Glutamatergic neuron (in vitro differentiated cells): ENCODE measurements at regions not wholly inside any gene's neighbourhood (a gene's known extent, or its start where the extent isn't known, plus 50 kb on each side); places are given as distances from the start of the nearest gene placed in this dataset.

Experiments
- DNase-seq: peaks from one replicate; pipeline ENCODE4 v3.0.0; 2022
- H3K27ac Mint-ChIP-seq: one replicate; pipeline ENCODE4 v1.8.0; 2020; ENCODE audit warnings: mild to moderate bottlenecking, mixed read lengths, inconsistent platforms; ENCODE audit not compliant: unreplicated experiment
- H3K27me3 Mint-ChIP-seq: one replicate; pipeline ENCODE4 v1.8.0; 2020; ENCODE audit warnings: mild to moderate bottlenecking, moderate library complexity, mixed read lengths, inconsistent platforms; ENCODE audit not compliant: unreplicated experiment
- H3K36me3 Mint-ChIP-seq: one replicate; pipeline ENCODE4 v1.8.0; 2020; ENCODE audit warnings: mild to moderate bottlenecking, mixed read lengths, inconsistent platforms; ENCODE audit not compliant: unreplicated experiment
- H3K4me1 Mint-ChIP-seq: one replicate; pipeline ENCODE4 v1.8.0; 2020; ENCODE audit warnings: mild to moderate bottlenecking, low read depth, mixed read lengths, inconsistent platforms; ENCODE audit not compliant: unreplicated experiment
- H3K4me3 Mint-ChIP-seq: one replicate; pipeline ENCODE4 v1.8.0; 2020; ENCODE audit warnings: mild to moderate bottlenecking, mixed read lengths, inconsistent platforms; ENCODE audit not compliant: unreplicated experiment
- H3K9me3 Mint-ChIP-seq: one replicate; pipeline ENCODE4 v1.8.0; 2020; ENCODE audit warnings: mild to moderate bottlenecking, moderate library complexity, mixed read lengths, inconsistent platforms; ENCODE audit not compliant: unreplicated experiment
- TF ChIP-seq, protein P1 (sequence below): fragments of 200-600 bp; sonication (generic); IDR thresholded peaks from one replicate; pipeline ENCODE4 v1.5.0; 2021; ENCODE audit not compliant: partially characterized antibody, unreplicated experiment

- no peaks in the 10 kb centered on the region for H3K9me3 Mint-ChIP-seq
- H3K36me3 Mint-ChIP-seq, result no peaks in the 10 kb centered on the region
- H3K4me3 Mint-ChIP-seq, result no peak overlapping the region
- TF ChIP-seq, protein P1, sequence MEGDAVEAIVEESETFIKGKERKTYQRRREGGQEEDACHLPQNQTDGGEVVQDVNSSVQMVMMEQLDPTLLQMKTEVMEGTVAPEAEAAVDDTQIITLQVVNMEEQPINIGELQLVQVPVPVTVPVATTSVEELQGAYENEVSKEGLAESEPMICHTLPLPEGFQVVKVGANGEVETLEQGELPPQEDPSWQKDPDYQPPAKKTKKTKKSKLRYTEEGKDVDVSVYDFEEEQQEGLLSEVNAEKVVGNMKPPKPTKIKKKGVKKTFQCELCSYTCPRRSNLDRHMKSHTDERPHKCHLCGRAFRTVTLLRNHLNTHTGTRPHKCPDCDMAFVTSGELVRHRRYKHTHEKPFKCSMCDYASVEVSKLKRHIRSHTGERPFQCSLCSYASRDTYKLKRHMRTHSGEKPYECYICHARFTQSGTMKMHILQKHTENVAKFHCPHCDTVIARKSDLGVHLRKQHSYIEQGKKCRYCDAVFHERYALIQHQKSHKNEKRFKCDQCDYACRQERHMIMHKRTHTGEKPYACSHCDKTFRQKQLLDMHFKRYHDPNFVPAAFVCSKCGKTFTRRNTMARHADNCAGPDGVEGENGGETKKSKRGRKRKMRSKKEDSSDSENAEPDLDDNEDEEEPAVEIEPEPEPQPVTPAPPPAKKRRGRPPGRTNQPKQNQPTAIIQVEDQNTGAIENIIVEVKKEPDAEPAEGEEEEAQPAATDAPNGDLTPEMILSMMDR, result no peak
- no peak overlapping the region for H3K27ac Mint-ChIP-seq
- no peaks in the 10 kb centered on the region for H3K4me1 Mint-ChIP-seq
- peaks cover 8% of the 10 kb centered on the region for H3K27me3 Mint-ChIP-seq
- no peak for DNase-seq
Observed at GRCh38 chr12:13587721-13588390, 391.3 kb downstream of the EMP1 start.

- H3K36me3 Mint-ChIP-seq, result no peaks in the 10 kb centered on the region
- no peak overlapping the region for H3K4me3 Mint-ChIP-seq
- TF ChIP-seq, protein P1, result no peak
- no peaks in the 10 kb centered on the region for H3K4me1 Mint-ChIP-seq
- H3K27me3 Mint-ChIP-seq, result peaks cover 5% of the 10 kb centered on the region
- no peak for DNase-seq
- H3K27ac Mint-ChIP-seq, result no peak overlapping the region
- no peaks in the 10 kb centered on the region for H3K9me3 Mint-ChIP-seq
Observed at GRCh38 chr12:13586361-13586760, 389.8 kb downstream of the EMP1 start.

DNA sequence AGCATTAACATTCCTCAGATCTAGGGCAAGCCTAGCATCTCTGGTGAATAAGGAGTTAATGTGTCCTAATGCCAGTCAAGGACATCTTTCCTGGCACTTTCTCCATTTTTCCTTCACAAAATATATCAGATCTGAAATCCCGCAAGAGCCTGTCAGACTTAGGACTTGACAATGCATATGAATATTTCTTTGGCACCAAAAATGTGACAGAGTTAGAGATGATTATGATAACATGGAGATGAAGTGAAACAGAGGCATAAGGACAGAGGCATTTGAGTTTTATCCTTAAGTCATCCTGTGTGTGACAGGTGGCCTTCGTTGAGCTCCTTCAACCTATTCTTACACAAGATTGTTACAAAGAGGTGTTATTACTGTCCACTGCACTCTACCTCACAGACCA is 388.0 kb downstream of the EMP1 start:
- TF ChIP-seq, protein P1, result no peak
- H3K36me3 Mint-ChIP-seq, result no peaks in the 10 kb centered on the region

GRCh38 chr12:13583630-13584029 is 387.1 kb downstream of the EMP1 start:
- no peak for DNase-seq
- peaks cover 5% of the 10 kb centered on the region for H3K27me3 Mint-ChIP-seq
- TF ChIP-seq, protein P1, result no peak
- no peaks in the 10 kb centered on the region for H3K4me1 Mint-ChIP-seq
- no peak overlapping the region for H3K4me3 Mint-ChIP-seq
- no peaks in the 10 kb centered on the region for H3K9me3 Mint-ChIP-seq
- no peaks in the 10 kb centered on the region for H3K36me3 Mint-ChIP-seq
- H3K27ac Mint-ChIP-seq, result no peak overlapping the region

More for the DNA sequence above, 388.0 kb downstream of the EMP1 start:
- H3K27me3 Mint-ChIP-seq, result peaks cover 5% of the 10 kb centered on the region
- no peak overlapping the region for H3K27ac Mint-ChIP-seq
- H3K4me3 Mint-ChIP-seq, result no peak overlapping the region
- DNase-seq, result no peak
- no peaks in the 10 kb centered on the region for H3K9me3 Mint-ChIP-seq
- no peaks in the 10 kb centered on the region for H3K4me1 Mint-ChIP-seq

DNA sequence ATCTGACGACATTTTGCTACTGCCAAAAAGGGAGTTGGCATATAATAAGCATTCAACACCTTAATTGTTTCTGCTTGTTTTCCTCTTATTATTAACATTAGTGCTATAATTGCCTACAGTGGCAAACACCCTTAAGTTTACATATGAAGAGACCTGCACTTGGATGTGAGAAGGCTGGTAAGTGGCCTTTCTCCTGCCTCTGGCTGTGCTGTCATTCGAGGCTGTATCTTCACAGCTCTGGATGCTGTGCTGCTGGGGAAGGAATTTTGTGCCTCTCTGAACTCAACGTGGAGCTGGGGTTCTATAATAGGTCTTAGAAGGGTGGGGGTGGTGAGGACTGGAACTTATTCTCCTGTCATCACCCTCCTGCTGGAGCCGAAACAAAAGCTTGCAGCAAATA is 385.9 kb downstream of the EMP1 start:
- H3K27ac Mint-ChIP-seq, result no peak overlapping the region
- H3K4me3 Mint-ChIP-seq, result no peak overlapping the region
- H3K9me3 Mint-ChIP-seq, result no peaks in the 10 kb centered on the region
- TF ChIP-seq, protein P1, result no peak
- no peaks in the 10 kb centered on the region for H3K36me3 Mint-ChIP-seq
- DNase-seq, result no peak
- H3K4me1 Mint-ChIP-seq, result no peaks in the 10 kb centered on the region
- H3K27me3 Mint-ChIP-seq, result peaks cover 5% of the 10 kb centered on the region
